HG02885 (cell line): ENCODE measurements at regions not wholly inside any gene's neighbourhood (a gene's known extent, or its start where the extent isn't known, plus 50 kb on each side); places are given as distances from the start of the nearest gene placed in this dataset.

Experiments used
- ATAC-seq: cut with Tn5 transposase; IDR thresholded peaks from one replicate; pipeline ENCODE4 v1.9.1; 2021; ENCODE audit warnings: mild to moderate bottlenecking; ENCODE audit not compliant: unreplicated experiment, poor library complexity

DNA sequence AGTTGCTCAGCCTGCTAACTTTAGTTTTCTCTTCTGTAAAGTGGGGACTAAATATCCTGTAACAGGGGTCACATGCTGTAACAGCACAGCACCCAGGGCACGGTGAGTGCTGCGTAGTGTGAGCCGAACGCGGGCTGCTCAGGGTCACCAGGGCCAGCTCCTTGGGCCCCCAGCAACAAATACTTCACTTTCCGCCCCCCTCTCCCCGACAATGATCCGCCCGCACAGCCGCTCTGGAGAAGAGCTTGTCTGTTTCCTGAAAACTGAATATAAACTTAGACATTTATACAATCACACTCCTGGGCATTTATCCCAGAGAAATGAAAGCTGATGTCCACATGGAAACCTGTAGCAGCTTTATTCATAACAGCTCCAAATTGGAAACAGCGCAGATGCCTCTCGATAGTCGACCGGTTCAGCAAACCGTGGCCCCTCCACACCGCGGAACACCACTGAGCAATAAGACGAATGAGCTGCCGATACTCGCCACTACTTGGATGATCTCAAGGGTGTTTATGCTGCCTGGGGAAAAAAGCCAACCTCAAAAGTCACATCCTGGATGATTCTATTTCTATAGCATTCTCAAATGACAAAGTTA lies 267.2 kb downstream of the PARN start:
- ATAC-seq = no peak

DNA sequence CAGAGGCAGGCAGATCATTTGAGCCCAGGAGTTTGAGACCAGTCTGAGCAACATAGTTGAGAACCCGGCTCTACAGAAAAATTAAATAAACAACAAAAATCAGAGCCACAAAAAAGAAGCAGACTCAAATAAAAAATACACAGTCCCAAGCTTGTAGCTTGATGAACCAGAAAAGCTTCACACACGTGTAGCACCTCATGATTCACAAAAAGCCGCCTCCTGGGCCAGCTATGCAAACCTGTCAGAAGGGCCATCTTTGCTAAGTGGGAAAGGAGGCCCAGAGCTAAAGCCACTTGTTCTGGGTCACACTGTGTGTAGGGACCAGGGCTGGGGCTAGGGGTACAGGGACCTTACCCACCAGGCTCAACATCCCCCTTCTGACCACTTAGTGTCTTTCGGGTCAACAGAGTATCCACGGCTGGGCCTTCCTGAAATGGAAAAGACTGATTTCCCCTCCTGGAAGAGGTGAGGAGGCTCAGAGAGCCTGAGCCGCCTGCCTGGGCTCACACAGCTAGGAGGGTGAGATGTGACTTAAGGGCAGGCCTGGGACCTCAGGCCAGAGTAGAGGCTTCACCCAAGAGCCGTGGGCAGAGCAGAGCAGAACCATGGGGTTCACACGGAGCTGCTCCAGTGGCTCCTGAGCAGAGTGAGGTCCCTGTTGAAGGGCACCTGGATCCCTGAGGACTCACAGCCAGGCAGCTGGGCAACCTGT lies 269.6 kb downstream of the PARN start:
- ATAC-seq = no peak

DNA sequence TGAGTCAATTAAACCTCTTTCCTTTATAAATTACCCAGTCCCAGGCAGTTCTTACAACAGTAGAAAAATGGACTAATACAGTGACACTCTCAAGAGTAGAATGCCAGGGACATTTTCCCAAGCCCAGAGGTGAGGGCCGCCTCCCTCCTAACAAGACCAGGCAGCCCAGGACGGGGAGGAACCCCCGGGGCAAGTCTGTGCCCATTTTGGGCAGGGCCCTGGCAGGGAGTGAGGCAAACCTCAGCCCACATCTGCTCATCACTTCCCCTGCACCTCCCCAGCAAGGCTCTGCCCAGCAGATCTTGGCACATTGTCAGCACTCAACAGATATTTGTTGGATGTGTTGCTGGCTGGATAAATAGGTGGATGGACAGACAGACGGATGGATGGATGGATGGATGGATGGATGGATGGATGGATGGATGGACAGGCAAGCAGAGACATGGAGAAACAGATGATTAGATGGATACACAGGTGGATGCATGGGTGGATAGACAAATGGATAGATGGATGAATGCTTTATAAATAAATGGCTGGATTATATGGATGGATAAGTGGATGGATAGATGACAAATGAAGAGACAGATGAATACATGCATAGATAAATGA lies 271.3 kb downstream of the PARN start:
- no peak for ATAC-seq

DNA sequence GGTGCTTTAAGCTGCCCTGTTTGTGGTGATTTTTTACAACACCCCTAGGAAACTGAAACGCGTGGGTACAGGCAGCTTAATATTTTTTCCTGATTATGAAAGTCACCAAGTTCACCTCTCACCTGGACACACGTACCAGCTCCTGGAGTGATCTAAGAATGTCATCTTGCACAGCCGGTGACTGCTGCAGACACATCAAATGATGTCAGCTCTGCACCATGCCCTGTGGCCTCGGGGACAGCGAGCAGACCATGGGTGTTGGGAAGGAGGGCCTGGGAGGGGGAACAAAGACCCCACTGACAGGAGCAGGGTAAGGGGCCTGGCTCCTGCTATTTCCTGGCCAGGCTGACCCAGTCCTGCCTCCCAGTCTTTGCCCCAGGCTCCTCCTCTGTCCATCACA lies 272.7 kb downstream of the PARN start:
- ATAC-seq = no peak

DNA sequence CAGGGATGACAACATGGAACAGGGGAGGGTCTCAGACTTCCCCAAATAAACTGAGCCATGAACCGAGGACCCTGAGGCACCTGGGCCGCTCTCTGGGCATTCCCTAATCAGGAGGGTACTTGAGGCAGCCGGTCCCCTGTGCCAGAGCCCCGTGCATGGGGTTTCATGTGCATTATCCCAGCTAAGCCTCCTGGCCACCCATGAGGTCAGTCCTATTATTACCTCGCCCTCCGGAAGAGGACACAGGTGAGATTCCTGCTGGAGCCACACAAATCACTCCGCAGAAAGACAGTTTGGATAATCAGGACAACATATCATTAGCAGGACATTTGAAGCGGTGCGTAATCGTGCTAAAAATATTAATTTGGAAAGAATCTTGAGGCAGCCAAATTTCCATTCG lies 274.0 kb downstream of the PARN start:
- ATAC-seq = no peak

DNA sequence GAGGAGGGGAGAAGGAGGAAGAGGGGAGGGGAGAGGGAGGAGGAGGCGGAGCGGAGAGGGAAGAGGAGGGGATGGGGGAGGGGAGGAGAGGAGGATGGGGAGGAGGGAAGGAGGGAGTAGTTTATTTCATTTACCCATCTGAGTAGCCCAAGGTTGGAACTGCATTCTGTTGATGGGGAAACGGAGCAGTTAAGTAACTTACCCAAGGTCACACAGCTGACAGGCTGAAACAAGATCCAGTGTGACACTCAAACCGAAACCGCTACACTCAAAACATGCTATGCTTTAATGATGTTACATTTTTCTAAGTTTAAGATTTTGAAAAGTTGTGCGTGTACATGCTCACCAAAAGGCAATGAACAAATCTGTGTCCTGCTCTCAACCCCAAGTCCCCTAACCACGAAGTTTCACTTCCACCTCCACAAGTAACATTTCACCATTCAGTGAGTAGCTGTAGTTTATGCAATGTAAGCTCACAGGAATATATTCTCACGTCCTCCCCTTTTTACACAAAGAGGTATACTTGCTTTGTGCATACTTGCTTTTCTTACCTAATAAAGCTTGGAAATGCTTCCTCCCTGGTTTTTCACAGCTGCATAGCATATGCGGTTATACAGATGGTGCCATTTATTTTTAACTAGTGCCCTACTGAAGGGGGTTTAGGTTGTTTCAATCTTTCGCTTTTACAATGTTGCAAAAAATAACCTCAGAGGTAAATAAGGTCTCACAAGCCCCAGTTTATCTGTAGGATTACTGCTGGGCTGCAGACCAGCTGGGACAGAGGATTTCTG lies 275.3 kb downstream of the PARN start:
- ATAC-seq = peak; percentile 92

DNA sequence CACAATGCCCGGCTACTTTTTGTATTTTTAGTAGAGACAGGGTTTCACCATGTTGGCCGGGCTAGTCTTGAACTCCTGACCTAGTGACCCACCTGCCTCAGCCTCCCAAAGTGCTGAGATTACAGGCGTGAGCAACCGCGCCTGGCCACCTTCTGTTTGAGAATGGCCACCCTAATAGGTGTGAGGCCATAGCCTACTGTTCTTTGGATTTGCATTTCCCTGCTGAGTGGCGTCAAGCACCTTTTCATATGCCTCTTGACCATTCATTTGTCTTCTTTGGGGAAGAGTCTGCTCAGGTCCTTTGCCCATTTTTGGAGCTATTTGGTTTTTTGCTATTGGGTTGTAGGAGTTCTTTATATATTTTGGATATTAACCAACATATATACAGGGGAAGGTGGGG lies 276.7 kb downstream of the PARN start:
- no peak for ATAC-seq

DNA sequence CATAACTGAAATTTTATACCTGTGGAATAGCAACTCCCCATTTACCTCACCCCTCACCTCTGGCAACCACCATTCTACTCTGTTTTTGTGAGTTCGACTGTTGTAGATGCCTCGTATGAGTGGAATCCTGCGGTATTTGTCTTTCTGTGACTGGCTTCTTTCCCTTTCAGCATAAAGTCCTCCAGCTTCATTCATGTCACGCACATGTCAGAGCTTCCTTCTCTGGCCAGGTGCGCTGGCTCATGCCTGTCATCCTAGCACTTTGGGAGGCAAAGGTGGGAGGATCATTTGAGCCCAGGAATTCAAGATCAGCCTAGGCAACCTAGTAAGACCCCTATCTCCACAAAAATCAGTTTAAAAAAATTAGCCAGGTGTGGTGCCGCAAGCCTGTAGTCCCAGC lies 278.4 kb downstream of the PARN start:
- no peak for ATAC-seq

DNA sequence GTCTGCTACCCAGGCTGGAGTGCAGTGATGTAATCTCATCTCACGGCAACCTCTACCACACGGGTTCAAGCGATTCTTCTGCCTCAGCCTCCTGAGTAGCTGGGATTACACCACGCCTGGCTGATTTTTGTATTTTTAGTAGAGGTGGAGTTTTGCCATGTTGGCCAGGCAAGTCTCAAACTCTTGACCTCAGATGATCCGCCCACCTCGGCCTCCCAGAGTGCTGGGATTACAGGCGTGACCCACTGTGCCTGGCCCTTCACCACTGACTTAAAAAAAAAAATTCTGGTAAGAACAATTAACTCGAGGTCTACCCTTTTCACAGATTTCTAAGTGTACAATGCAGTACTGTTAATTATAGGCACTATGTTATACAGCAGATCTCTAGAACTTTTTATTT lies 279.4 kb downstream of the PARN start:
- no peak for ATAC-seq

DNA sequence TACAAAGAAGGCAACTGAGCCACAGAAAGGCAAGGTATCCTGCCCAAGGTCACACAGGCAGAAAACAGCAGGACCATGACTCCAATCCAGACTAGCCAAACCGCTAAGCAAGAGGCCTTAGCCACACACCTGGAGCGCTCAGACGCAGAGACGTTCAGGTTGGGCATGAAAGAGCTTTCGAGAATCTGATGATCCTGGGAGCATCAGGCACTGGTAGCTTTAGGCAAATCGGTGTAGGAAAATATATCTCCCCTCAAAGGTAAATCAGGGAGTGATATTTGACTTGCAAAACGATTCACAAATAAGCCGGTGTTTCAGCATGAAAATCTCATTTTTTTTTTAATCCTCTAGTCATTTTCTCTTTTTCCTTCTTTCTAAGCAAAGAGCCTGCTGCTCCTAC lies 279.0 kb downstream of the MRTFB start:
- ATAC-seq = no peak

DNA sequence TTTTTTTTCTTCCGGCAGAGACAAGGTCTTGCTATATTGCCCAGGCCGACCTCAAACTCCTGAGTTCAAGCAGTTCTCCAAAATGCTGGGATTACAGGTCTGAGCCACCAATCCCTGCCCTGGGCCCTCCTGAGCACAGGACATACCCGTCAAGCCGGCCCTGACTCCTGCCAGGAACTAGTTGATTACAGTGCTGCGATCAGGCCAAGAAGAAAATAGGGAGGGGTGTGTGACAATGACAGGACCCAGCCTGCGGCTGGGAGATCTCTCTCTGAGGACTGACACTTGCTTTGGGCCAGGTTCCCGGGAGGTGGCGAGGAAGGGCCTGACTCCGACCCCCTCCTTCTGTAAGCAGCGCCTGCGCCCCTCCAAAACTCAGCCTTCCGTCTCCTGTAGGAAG lies 276.6 kb downstream of the MRTFB start:
- no peak for ATAC-seq

DNA sequence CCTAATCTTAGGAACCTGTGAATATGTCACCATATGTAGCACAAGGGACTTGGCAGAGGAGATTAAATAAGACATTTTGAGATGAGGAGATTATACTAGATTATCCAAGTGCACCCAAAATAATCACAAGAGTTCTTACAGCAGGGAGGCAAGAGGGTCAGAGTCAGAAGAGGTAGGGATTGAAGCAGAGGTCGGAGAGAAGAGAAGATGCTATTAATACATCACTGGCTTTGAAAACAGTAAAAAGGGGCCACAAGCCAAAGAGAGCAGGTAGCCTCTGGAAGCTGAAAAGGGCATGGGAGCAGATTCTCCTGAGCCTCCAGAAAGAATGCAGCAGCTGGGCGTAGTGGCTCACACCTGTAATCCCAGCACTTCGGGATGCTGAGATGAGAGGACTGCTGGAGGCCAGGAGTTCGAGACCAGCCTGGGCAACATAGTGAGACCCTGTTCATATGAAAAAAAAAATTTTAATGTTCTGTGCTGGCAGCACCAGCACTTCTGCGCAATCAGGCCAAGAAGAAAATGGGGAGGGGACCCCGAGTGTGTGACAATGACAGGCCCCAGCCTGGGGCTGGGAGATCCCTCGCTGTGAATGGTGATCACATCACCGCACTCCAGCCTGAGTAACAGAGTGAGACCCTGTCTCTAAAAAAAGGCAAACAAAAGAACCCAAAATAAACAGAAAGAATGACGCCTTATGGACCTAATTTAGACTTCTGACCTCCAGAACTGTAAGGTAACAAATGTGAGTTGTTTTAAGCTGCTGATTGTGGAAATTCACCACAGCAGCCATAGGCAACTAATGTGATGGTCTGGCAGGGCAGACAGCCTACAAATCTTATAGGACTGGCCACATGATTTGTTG lies 275.4 kb downstream of the MRTFB start:
- no peak for ATAC-seq

DNA sequence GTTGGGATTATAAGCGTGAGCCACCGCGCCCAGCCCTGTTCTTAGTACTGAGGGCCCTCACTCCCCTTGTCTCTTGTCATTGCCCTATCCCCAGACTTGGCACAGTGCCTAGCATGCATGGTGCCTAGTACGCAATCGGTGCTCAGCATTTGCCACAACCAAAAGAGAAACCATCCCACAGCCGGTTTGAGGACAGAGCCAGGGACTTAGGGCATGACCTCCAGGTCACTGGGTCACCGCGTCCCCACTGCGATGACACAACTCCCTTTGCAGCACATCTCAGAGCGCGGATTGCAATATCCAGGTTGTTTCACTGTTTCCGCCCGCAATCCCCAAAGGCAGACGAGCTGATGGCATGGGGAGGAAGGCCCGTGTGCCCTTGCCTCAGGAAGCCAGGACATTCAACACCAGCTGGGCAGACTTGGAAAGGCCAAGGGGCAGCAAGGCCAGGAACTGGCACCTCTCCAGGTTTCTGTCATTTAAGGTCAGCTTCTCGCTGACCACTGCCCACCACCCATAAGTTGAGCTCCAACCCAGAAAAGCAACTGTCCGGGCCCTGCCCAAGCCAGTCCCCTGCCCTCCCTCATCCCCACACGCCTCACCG lies 274.5 kb downstream of the MRTFB start:
- no peak for ATAC-seq

DNA sequence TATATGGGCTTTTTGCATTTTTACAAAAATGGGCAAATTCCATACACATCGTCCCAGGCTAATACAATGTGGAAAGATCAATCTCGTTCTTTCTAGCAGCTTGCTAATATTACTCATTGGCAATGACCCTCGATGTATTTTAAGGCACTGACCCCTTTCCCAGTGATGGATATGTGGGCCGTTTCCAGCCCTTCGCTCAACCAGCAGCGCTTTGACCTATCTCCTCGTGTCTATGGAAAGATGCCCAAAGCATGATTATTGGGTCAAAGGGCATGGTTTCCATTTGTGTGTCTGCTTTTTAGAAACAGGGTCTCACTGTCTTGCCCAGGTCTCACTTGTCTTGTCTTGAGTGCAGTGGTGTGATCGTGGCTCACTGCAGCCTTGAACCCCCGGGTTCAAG lies 273.8 kb downstream of the MRTFB start:
- no peak for ATAC-seq

DNA sequence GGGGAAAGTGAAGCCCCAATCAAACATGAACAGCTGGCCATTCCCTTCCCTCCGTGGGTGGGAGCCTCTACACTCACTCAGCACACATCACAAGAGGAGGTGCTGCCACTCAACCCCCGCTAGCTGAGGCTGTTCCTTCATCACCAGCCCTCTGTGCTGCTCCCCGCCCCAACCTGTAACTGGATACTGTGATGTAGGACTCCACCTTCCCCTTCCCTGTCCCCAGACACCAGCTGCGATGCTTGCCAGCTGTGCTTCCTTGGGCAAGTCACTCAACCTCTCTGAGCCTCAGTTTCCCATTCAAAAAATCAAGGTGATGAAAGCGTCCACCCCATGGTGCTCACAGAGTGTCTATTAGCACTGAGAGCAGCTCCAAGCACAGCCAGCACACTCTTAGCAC lies 273.2 kb downstream of the MRTFB start:
- ATAC-seq = no peak

DNA sequence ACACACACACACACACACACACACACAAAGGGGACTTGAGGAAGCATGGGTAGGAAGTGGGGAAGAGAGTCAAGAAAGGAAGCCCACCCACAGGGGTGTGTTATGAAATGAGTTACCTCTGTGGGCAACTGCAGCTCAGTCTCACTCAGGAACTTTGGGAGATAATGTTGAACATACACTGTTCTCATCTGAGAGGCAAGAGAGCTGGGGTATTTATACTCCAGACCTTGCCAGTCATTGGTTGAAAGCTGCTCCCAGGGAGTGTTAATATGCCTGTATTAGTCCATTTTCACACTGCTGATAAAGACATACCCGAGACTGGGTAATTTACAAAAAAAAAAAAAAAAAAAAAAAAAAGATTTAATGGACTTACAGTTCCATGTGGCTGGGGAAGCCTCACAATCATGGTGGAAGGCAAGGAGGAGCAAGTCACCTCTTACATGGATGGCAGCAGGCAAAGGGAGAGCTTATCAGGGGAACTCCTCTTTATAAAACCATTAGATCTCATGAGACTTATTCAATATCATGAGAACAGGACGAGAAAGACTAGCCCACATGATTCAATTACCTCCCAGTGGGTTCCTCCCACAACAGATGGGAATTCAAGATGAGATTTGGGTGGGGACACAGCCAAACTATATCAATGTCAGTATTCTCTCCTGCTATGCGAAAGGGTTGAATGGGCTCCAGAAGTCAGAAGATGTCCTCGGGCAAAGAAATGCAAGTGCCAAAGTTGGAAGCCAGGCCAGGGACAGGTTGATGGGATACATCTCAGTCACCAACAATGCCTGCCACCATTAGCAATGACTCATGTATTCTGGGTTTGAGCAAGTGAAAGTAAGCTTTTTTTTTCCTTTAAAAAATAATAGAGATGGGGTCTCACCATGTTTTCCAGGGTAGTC lies 270.5 kb downstream of the MRTFB start:
- no peak for ATAC-seq

DNA sequence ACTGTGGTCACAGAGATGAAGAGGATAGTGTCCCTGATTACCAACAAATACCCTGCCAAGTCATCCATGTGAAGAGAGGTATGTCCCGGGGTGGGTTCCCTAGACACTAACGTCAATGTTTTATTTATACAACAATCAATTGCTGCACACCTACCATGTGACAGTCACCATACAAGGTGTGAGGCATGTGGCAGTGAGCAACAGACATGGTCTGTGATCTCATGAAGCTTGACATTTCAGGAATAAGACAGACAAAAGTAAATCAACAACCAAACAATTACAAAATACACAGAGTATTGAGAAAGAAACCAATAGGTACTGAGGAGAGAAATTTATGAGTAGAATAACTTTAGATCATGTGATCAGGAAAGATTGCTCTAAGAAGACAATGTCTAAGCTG lies 268.6 kb downstream of the MRTFB start:
- ATAC-seq = no peak

DNA sequence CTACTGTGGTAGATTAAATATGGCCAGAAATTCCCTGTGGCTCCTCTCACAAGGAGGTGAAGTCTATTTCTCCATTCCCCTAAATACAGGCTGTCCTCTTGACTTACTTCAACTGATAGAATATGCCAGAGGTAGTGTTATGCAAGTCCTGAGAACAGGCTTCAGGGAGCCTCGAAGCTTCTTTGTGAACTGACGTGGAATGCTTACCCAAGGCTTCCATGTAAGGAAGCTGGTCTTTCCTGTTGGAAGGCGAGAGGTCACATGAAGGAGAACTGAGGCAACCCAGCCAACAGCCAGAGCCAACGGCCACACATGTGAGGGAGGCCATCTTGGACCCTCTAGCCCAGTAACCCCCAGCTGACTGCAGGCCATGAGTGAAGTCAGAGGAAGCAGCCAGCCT lies 267.9 kb downstream of the MRTFB start:
- ATAC-seq = no peak

DNA sequence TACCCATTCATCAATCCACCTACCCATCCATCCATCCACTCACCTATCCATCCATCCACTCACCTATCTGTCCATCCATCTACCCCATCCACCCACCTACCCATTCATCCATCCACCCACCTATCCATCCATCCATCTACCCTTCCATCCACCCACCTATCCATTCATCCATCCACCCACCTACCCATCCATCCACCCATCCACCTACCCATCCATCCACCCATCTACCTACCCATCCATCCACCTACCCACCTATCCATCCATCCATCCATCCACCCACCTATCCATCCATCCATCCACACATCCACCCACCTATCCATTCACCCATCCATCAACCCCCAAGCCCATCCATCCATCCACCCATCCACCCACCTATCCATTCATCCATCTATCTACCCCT lies 267.1 kb downstream of the MRTFB start:
- no peak for ATAC-seq
